Lung (tissue), 11 donors: ENCODE measurements at regions not wholly inside any gene's neighbourhood (a gene's known extent, or its start where the extent isn't known, plus 50 kb on each side); places are given as distances from the start of the nearest gene placed in this dataset.
"Not testable (repeated sequence)": the region's sequence is repeated elsewhere in the genome, so short reads cannot be mapped to it uniquely, and the experiment has no call there.

Experiments
- ATAC-seq: fragments of 200-7000 bp; cut with Tn5 transposase; one replicate; pipeline ENCODE4 v1.9.1; 2020; ENCODE audit warnings: moderate number of reproducible peaks; ENCODE audit not compliant: insufficient read depth, low FRiP score
- DNase-seq, 3 donors: peaks; one replicate each; pipeline ENCODE4 v3.0.0-alpha.2; 2013 to 2017
- H3K27ac ChIP-seq, 2 donors: one replicate each; pipeline ENCODE4 v1.5.1; 2013; ENCODE audit warnings: mild to moderate bottlenecking in 2 of 2, moderate library complexity in 2 of 2, control low read depth in 1 of 2, inconsistent platforms in 1 of 2, low read depth in 1 of 2, low read length in 1 of 2
- H3K27me3 ChIP-seq, 3 donors: one replicate each; pipeline ENCODE4 v1.5.1; 2013; ENCODE audit warnings: low read length in 2 of 3; ENCODE audit not compliant: control insufficient read depth in 3 of 3, insufficient read depth in 3 of 3
- H3K36me3 ChIP-seq, 4 donors: one replicate each; pipeline ENCODE4 v1.5.1; 2013; ENCODE audit warnings: low read length in 4 of 4, mild to moderate bottlenecking in 1 of 4, moderate library complexity in 1 of 4; ENCODE audit not compliant: control insufficient read depth in 4 of 4, insufficient read depth in 4 of 4
- H3K4me1 ChIP-seq, 5 donors: one replicate each; pipeline ENCODE4 v1.5.1; 2013; ENCODE audit warnings: low read length in 5 of 5, mild to moderate bottlenecking in 2 of 5, moderate library complexity in 1 of 5; ENCODE audit not compliant: control insufficient read depth in 5 of 5, insufficient read depth in 5 of 5
- H3K4me3 ChIP-seq: one replicate; pipeline ENCODE4 v1.5.1; 2013; ENCODE audit warnings: mild to moderate bottlenecking, control low read depth, moderate library complexity
- H3K9ac ChIP-seq, 2 donors: one replicate each; pipeline ENCODE4 v1.5.1; 2013; ENCODE audit warnings: low read length in 2 of 2, control low read depth in 1 of 2; ENCODE audit not compliant: insufficient read depth in 1 of 2
- H3K9me3 ChIP-seq, 4 donors: one replicate each; pipeline ENCODE4 v1.5.1; 2013; ENCODE audit warnings: low read length in 3 of 4, mild to moderate bottlenecking in 1 of 4, moderate library complexity in 1 of 4; ENCODE audit not compliant: control insufficient read depth in 4 of 4, insufficient read depth in 3 of 4
- WGBS, 2 donors: extraction: QIAGEN DNeasy Blood & Tissue Kit; methylation state at CpG; one replicate each; pipeline ENCODE4 v1.1.7; 2013; 5-methylcytosine and 5-hydroxymethylcytosine counted together
- TF ChIP-seq, protein P1 (sequence below): IDR thresholded peaks from 2 replicates; pipeline ENCODE4 v1.5.1; 2012; ENCODE audit warnings: mild to moderate bottlenecking; ENCODE audit errors: control extremely low read depth, extremely low read depth
- donor health status: control.
- donor health status: control.
- donor health status: Bipolar disorder and iron deficiency.
- donor health status: healthy.
- donor health status: DM: yes; HTN: yes; CAD: no.

DNA sequence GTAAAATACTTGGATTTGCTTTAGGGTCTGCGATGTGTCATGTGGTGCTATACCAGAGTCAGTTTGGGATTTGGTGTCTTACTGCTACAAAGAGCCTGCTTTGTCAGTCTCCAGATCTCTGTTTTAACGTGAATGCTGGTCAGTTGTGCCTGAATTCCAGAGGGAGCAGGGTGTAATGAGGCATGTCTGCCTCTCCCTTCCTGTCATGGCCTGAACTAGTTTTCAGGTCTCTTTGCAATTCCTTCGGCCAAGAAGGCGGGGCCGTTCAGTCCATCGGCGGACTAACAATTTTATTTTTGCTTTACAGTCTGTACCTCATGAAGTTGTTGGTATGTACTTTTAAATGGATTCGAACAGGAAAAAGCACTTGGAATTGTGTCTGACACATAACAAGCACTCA, 465.1 kb upstream of the ADARB2 start:
- H3K4me3 ChIP-seq = no peak overlapping the region
- DNase-seq (no peak), ATAC-seq (no peak)
- TF ChIP-seq, protein P1, sequence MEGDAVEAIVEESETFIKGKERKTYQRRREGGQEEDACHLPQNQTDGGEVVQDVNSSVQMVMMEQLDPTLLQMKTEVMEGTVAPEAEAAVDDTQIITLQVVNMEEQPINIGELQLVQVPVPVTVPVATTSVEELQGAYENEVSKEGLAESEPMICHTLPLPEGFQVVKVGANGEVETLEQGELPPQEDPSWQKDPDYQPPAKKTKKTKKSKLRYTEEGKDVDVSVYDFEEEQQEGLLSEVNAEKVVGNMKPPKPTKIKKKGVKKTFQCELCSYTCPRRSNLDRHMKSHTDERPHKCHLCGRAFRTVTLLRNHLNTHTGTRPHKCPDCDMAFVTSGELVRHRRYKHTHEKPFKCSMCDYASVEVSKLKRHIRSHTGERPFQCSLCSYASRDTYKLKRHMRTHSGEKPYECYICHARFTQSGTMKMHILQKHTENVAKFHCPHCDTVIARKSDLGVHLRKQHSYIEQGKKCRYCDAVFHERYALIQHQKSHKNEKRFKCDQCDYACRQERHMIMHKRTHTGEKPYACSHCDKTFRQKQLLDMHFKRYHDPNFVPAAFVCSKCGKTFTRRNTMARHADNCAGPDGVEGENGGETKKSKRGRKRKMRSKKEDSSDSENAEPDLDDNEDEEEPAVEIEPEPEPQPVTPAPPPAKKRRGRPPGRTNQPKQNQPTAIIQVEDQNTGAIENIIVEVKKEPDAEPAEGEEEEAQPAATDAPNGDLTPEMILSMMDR = no peak
- H3K36me3 ChIP-seq = no peaks in the 10 kb centered on the region
- 53 to 54% methylated on average over 8 of the region's 8 CpGs for WGBS, 2 donors
- peaks cover 0 to 8% (median 0%) of the 10 kb centered on the region in 5 donors for H3K4me1 ChIP-seq
- peaks cover 0 to 2% (median 2%) of the 10 kb centered on the region in 3 donors for H3K27me3 ChIP-seq
- peaks cover 0 to 4% (median 2%) of the 10 kb centered on the region in 4 donors for H3K9me3 ChIP-seq
- H3K9ac ChIP-seq = no peak overlapping the region
- no peak overlapping the region for H3K27ac ChIP-seq

DNA sequence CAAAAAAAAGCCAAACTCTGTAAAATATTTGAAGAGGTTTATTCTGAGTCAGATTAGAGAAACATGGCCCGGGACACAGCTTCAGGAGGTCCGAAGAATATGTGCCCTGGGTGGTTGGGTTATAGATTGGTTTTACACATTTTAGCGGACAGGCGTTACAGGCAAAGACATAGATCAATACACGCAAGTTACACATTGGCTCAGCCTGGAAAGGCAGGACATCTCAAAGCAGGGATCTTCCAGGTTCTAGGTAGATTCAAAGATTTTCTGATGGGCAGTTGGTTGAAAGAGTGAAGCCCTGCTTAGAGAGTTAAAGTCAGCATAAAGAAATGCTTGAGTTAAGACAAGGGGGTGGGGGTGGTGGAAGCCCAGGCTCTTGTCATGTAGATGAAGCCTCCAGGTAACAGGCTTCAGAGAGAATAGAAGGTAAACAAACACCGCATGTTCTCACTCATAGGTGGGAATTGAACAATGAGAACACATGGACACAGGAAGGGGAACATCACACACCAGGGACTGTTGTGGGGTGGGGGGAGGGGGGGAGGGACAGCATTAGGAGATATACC, 464.3 kb upstream of the ADARB2 start:
- H3K36me3 ChIP-seq = no peaks in the 10 kb centered on the region
- DNase-seq = no peak
- H3K27ac ChIP-seq = no peak overlapping the region
- WGBS, 2 donors = 86 to 89% methylated on average over 6 of the region's 6 CpGs
- H3K9ac ChIP-seq = no peak overlapping the region
- peaks cover 0 to 8% (median 0%) of the 10 kb centered on the region in 5 donors for H3K4me1 ChIP-seq
- TF ChIP-seq, protein P1 = no peak
- no peak for ATAC-seq
- no peak overlapping the region for H3K4me3 ChIP-seq
- H3K9me3 ChIP-seq = peaks cover 0 to 4% (median under 1%) of the 10 kb centered on the region in 4 donors
- H3K27me3 ChIP-seq = peaks cover 0 to 2% (median 2%) of the 10 kb centered on the region in 3 donors

DNA sequence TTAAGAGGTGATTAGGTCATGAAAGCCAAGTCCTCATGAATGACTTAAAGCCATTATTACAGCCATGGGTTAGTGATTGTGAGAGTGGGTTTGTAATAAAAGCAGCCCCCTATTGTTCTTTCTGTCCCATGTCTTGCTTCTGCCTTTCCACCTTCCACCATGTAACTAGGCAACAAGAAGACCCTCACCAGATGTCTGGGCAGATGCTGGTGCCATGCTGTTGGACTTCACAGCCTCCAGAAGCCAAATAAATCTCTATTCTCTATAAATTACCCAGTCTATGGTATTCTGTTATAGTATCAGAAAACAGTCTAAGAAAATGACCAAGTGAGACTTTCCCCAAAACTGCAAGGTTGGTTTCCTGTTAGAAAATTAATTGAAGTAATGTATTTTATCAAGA, 460.3 kb upstream of the ADARB2 start:
- Histone ChIP-seq H3K36me3 (no peaks in the 10 kb centered on the region), H3K27me3 (no peaks in the 10 kb centered on the region), H3K4me1 (peaks cover 0 to 4% (median 0%) of the 10 kb centered on the region in 5 donors), H3K9ac (no peak overlapping the region), H3K4me3 (no peak overlapping the region), H3K27ac (no peak overlapping the region), H3K9me3 (peaks cover 0 to 4% (median under 1%) of the 10 kb centered on the region in 4 donors)
- ATAC-seq (no peak), DNase-seq (no peak)
- TF ChIP-seq, protein P1 = no peak

DNA sequence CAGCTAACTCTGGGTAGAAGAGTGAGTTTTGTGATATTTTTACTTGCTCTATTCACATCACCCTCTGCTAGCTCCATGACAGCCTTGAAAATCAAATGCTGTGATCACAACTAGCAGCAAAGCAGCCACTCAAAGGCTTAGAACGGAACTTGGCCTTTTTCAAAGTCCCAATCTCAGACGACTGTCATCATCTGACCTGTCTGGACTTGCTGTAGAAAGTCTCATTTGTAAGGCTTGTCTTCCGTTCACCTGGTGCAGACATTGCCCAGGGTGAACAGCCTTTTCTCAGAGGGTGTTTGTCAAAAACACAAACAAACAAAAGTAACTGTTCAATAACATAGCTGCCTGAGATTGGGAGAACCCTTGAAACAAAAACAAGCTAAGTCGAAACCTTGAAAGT, 458.9 kb upstream of the ADARB2 start:
- Histone ChIP-seq H3K27me3 (no peaks in the 10 kb centered on the region), H3K4me3 (no peak overlapping the region), H3K9ac (no peak overlapping the region), H3K4me1 (no peaks in the 10 kb centered on the region), H3K27ac (no peak overlapping the region), H3K36me3 (no peaks in the 10 kb centered on the region), H3K9me3 (peaks cover 0 to 4% (median under 1%) of the 10 kb centered on the region in 4 donors)
- WGBS, 2 donors = 77 to 82% methylated on average over 4 of the region's 4 CpGs
- ATAC-seq = no peak
- DNase-seq = no peak
- TF ChIP-seq, protein P1 = no peak

DNA sequence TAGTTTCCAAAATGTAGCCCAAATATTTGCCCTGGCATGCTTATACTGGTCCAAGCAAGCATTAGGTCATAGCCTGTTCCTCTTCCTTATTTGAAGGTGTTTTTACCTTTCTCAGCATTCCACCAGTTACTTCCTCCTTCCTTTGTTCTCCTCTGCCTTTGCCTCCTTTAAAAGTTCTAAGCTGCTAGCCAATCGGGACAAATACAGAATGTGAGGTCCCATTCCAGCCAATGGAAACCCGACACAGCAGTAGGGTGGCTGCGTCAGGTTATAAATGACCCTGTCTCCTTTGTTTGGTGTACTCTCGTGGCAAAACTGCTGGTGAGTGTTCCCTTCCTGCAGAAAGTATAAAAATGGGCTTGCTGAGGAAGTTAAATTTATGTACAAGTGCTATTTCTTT, 452.0 kb upstream of the ADARB2 start:
- WGBS, 2 donors = 52 to 60% methylated on average over 4 of the region's 4 CpGs
- DNase-seq, ATAC-seq: not testable (repeated sequence)

More for the DNA sequence above, 452.0 kb upstream of the ADARB2 start:
- H3K27me3 ChIP-seq, H3K36me3 ChIP-seq, H3K27ac ChIP-seq, H3K9ac ChIP-seq, H3K4me1 ChIP-seq, H3K4me3 ChIP-seq, H3K9me3 ChIP-seq: not testable (repeated sequence)
